Suprapubic skin (tissue), 2 donors: ENCODE measurements at regions not wholly inside any gene's neighbourhood (a gene's known extent, or its start where the extent isn't known, plus 50 kb on each side); places are given as distances from the start of the nearest gene placed in this dataset.

Source experiments
- EP300 ChIP-seq: sonication (generic); formaldehyde crosslinking; IDR thresholded peaks from one replicate; pipeline ENCODE4 v1.6.1; 2017; ENCODE audit warnings: antibody characterized with exemption
- POLR2A ChIP-seq, 2 donors: fragments of 450-650 bp; IDR thresholded peaks; one replicate each; pipeline ENCODE4 v1.6.1; 2017; ENCODE audit warnings: antibody characterized with exemption in 2 of 2, mild to moderate bottlenecking in 2 of 2, moderate library complexity in 2 of 2

- TF ChIP-seq EP300 (no peak), POLR2A (IDR thresholded peaks at IDR 0.05) (no peak)
Measured at GRCh38 chr1:189351960-189352359, 1125.7 kb downstream of the BRINP3 start.
